Sciatic nerve (tissue), 2 donors: ENCODE measurements at regions not wholly inside any gene's neighbourhood (a gene's known extent, or its start where the extent isn't known, plus 50 kb on each side); places are given as distances from the start of the nearest gene placed in this dataset.

ENCODE experiments used
- ATAC-seq: fragments of 200-7000 bp; cut with Tn5 transposase; one replicate; pipeline ENCODE4 v1.9.1; 2020; ENCODE audit warnings: mild to moderate bottlenecking, moderate library complexity
- DNase-seq: peaks from one replicate; pipeline ENCODE4 v3.0.0-alpha.2; 2020; ENCODE audit warnings: low spot score
- intact Hi-C: fragments of 100-400 bp; cut with DNase I; formaldehyde crosslinking; loops from one replicate; pipeline ENCODE4 v1.14.2; 2022
- donor health status: DM: no; HTN: no; CAD: no.
- donor health status: DM: no; HTN: no; CAD: no.

DNA sequence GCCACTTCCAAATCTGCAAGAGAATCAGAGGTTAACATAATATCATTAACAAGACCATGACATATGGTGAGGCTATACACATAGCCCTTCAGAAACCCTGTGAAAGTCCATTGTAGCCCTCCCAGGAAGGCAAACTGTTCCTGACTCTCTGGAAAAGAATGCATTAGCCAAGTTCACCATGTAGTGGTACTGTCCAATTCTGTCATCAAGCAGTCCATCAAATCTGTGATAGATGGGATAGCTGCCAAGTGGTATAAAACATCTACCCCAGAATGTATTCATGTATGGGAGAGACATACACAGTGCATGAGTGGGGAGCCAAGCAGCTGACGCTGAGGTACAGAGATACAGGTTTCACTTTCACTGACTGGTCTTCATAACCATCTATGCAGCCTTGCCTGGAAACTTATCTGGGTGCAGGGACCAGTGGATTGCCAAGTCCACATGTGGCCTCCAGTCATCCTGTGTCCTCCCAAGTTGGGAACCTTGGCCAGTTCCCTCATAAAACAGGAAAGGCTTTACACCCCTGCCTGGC lies 281.1 kb downstream of the MBD2 start:
- ATAC-seq: no peak
- no peak for DNase-seq
- intact Hi-C loops: no loop called here

- DNase-seq (no peak), ATAC-seq (peak; percentile 34)
- intact Hi-C loops: no loop called here
These were observed 282.7 kb downstream of the MBD2 start for GRCh38 chr18:53941601-53942338.

GRCh38 chr18:53937037-53937436 lies 287.4 kb downstream of the MBD2 start:
- intact Hi-C loops: no loop called here
- no peak for DNase-seq
- ATAC-seq: no peak

DNA sequence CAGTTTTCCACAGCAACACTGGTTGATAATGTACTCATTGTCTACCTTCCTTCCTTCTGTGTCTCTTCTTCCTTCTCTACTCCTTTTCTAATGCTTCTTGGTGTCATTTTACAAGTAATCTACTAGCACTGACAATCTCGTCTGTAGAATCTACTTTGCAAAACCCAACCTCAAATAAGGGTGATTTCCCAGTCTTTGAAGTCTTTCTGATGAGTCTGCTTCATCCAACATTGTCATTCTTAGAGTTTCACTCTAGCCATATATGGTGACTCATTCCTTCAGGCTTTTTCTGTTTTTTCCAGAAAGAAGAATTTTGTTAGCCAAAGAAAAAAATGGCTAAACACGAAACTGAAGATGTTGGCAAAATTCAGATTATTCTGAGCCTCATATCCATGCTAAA lies 288.7 kb downstream of the MBD2 start:
- ATAC-seq (no peak), DNase-seq (no peak)
- intact Hi-C loops: no loop called here

DNA sequence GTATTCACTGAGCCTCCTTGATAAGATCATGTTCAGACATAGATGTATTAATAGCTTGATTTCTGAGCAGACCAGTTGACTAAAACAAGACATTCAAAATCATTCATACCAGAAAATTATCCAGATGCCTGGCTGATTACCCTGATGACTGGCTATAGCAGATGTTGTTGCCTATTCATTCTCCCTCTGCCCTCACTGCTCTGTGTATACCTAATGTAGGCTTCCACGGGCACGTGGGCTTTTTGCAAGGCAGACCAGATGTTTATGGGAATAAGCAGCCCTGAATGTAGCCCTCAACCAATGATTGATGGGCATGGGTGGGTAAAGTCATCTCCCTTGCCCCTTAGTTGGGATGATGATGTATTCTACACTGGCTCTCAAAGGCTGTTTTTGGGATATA lies 289.1 kb downstream of the MBD2 start:
- intact Hi-C loops: no loop called here
- no peak for ATAC-seq
- DNase-seq: no peak

- intact Hi-C loops: no loop called here
- DNase-seq (no peak), ATAC-seq (no peak)
These were observed 304.0 kb downstream of the MBD2 start for GRCh38 chr18:53920312-53921075.

DNA sequence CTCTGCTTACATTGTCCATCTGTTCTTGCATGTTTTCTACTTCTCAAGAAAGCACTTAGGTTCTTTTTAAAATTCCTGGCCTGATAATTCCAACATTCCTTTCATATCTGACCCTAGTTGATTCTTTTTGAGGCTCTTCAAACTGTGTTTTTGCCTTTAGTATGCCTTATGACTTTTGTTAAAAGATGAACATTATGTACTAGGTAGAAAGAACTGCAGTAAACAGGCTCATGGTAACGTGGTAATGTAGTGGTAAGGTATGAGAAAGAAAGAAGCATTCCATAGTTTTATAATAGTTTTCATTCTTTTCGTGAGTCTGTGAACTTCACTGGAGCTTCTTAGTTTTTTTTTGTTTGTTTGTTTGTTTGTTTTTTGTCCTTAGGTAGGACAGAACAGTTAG lies 306.4 kb downstream of the MBD2 start:
- DNase-seq: no peak
- no peak for ATAC-seq
- intact Hi-C loops: no loop called here

DNA sequence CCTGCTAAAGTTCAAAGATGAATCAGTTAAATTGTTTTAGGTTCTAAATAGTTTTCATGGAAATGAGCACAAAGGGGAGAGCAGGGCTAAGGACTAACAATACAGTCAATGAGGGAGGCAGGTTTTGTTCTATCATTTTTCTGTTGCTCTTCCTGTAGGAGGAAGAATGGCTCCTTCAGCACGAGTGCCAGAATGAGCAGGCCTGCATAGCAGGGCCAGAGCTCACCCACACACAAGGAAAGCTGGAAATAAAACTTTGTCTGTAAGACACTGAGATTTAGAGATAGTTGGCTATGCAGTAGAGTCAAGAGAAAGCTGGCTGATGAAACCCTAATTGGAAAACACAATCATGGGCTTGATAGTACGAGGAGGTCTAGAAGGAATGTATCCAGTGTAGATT lies 313.3 kb downstream of the MBD2 start:
- ATAC-seq (no peak), DNase-seq (no peak)
- intact Hi-C loops: no loop called here

DNA sequence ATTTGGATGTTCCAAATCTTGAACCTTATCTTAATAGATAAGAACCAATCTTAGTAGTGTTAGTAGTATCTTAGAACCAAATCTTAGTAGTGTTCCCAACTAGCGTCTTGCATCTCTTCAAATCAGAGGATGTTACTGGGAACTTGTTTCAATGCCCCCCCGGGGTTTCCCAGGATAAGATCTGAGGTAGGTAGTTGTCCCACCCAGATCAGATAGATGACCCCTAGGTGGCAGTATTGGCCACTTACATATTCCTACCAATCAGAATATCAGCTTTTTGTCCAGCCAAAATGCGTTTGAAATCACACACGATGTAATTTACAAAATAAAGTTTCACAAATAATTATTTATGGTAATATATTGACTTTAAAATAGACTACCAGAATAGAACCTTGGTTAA lies 314.8 kb downstream of the MBD2 start:
- intact Hi-C loops: no loop called here
- no peak for DNase-seq

GRCh38 chr18:53907921-53908320 lies 316.5 kb downstream of the MBD2 start:
- no peak for DNase-seq
- no peak for ATAC-seq
- intact Hi-C loops: no loop called here

More for the DNA sequence above, 314.8 kb downstream of the MBD2 start:
- ATAC-seq: no peak

DNA sequence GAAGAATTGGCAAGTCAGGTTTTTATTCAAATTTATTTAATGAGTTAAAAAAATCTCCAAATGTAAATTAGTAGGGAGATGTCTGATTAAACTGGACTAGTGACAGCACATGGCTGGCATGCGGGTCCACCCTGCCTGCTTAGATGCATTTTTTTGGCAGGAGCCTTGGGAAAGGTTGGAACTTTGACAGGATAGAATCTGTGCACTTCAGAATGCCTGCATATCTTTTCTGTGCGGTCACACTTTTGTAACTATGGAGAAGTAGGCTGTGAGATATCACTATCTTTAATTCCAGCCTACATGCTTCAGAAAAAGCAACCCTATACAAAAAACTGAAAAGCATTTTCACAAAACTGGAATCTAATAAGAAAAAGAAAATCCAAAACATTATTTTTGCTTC lies 317.8 kb downstream of the MBD2 start:
- ATAC-seq: no peak
- intact Hi-C loops: no loop called here
- no peak for DNase-seq

DNA sequence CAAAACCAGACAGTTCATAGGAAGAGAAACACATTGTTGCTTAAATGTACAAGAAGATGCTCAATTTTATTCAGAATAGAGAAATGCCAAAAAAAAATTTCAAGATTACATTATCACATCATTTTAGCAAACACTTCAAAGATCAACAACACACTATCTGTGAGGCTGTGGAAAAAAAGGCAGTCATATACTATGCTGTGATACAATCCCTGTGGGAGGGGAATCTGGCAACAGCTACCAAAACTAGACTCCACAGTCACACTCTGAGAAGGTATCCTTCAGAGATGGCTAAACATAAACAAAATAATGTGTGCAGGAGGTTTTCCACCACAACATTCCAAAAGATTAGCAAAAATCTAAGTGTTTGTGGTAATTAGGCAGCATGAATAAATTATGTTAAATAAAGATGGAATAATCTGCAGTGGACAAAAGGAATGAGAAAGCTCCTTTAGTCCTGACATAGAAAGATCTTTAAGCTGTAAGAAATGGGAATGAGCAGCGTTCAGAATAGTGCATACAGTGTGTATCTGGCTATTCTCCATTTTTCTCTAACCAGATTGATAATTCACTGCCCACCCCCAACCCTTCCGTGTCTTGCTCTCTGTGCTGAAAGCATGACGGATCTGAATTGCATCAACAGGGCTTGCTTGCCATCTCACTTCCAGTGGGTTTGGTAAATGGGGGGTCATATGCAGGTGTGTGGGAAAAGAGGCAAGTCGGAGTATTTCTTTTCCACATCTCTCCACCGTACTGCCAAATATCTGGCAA lies 329.6 kb downstream of the MBD2 start:
- intact Hi-C loops: no loop called here
- DNase-seq: no peak
- ATAC-seq: no peak

DNA sequence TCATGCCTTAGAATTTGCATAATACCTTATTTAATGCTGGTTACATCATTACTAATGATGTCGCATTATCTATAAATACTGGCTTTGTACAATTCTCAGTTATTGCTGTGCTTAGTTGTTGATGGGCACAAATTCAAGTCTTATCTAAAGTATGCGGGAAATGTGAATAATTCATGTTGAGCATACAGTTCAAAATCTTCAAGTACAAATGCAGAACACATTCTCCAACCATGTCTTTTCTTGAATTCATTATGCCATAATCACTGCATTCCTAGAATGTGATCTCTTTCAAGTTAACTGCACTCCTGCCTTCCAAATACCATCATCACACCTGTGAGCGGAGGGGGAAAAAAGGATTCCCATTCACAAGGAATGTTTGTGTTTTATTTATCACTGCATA lies 337.0 kb downstream of the MBD2 start:
- DNase-seq (no peak), ATAC-seq (no peak)
- intact Hi-C loops: no loop called here

DNA sequence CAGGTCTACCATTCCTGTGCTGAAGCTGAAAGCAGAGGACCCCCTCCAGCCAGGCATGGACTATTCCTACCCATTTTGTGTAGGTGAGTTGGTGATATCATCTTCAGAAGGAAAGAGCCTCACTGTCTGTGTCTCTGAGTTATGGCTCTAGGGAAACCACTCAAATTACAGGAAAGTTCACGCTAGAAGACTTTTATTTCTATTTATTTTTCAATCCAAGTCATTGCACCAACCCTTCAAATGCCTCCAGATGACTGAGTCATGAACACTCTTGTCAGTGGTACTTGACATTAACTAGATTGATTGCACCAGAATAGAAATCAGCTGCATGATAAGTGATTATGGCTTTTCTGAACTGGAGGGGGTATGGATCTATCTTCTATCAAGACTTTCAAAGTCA lies 338.4 kb downstream of the MBD2 start:
- intact Hi-C loops: no loop called here
- ATAC-seq: no peak
- no peak for DNase-seq

- ATAC-seq (no peak), DNase-seq (no peak)
- intact Hi-C loops: no loop called here
These were observed 340.7 kb downstream of the MBD2 start for GRCh38 chr18:53883771-53884170.

- ATAC-seq: no peak
- DNase-seq: no peak
- intact Hi-C loops: no loop called here
These were observed 350.4 kb downstream of the MBD2 start for GRCh38 chr18:53874103-53874502.

- intact Hi-C loops: no loop called here
- no peak for DNase-seq
- ATAC-seq: no peak
These were observed 359.7 kb downstream of the MBD2 start for GRCh38 chr18:53864770-53865169.

GRCh38 chr18:53862921-53863320 lies 361.5 kb downstream of the MBD2 start:
- intact Hi-C loops: no loop called here
- no peak for DNase-seq
- peak; percentile 58 for ATAC-seq

DNA sequence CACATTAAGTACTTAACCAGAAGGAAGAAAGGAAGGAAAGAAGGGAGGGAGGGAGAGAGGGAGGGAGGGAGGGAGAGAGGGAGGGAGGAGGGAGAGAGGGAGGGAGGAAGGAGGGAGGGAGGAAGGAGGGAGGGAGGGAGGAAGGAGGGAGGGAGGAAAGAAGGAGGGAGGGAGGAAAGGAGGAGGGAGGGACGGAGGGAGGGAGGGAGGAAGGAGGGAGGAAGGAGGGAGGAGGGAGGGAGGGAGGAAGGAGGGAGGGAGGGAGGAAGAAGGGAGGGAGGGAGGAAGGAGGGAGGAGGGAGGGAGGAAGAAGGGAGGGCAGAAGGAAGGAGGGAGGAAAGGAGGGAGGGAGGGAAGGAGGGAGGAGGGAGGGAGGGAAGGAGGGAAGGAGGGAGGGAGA lies 363.3 kb downstream of the MBD2 start:
- intact Hi-C loops: no loop called here
- DNase-seq (no peak), ATAC-seq (no peak)

- intact Hi-C loops: no loop called here
- ATAC-seq (no peak), DNase-seq (no peak)
These were observed 364.7 kb downstream of the MBD2 start for GRCh38 chr18:53859764-53860163.
